B cell (primary cell): ENCODE measurements at regions not wholly inside any gene's neighbourhood (a gene's known extent, or its start where the extent isn't known, plus 50 kb on each side); places are given as distances from the start of the nearest gene placed in this dataset.

ENCODE experiments used
- ATAC-seq: fragments of 200-7000 bp; cut with Tn5 transposase; one replicate; pipeline ENCODE4 v1.10.0; 2021; ENCODE audit warnings: low read depth, mild to moderate bottlenecking, moderate number of reproducible peaks, moderate library complexity
- CTCF ChIA-PET: fragments of 350-600 bp; sonication (Branson Sonifier 250); formaldehyde crosslinking; loops from one replicate; lab custom pipeline; 2021; ENCODE audit warnings: antibody characterized with exemption, inconsistent platforms; lab: Charles Lee
- POLR2A ChIA-PET: fragments of 350-600 bp; sonication (Branson Sonifier 250); formaldehyde crosslinking; loops from one replicate; lab custom pipeline; 2021; ENCODE audit warnings: antibody characterized with exemption; lab: Charles Lee
- DNase-seq: peaks from one replicate; pipeline ENCODE4 v3.0.0; 2013
- H2AFZ ChIP-seq: 2 replicates; pipeline ENCODE4 v1.6.1; 2012; ENCODE audit warnings: mild to moderate bottlenecking, low read depth, low read length; ENCODE audit not compliant: insufficient read depth, poor library complexity, severe bottlenecking
- H3K27ac ChIP-seq, 2 donors: 1 replicate in 1 of 2; 2 replicates in 1 of 2; pipeline ENCODE4 v1.5.1; 2012 to 2013; ENCODE audit warnings: low read length in 2 of 2, mild to moderate bottlenecking in 2 of 2, moderate library complexity in 1 of 2
- H3K27me3 ChIP-seq, 4 experiments: fragments of 200-600 bp in 1 of 4; sonication (generic) in 1 of 4; replicated peaks in 1 of 4; 1 replicate in 2 of 4; 2 replicates in 2 of 4; pipeline versions ENCODE4 v1.6.1 to v1.7.0; 2013 to 2016; ENCODE audit warnings: low read length in 3 of 4, mild to moderate bottlenecking in 2 of 4, mixed read lengths in 1 of 4, moderate library complexity in 1 of 4; ENCODE audit not compliant: insufficient read depth in 4 of 4, control insufficient read depth in 3 of 4; ENCODE audit errors: control extremely low read depth in 1 of 4
- H3K36me3 ChIP-seq, 2 experiments: replicated peaks in 1 of 2; 1 replicate in 1 of 2; 2 replicates in 1 of 2; pipeline versions ENCODE4 v1.6.1 to v1.7.1; 2013; ENCODE audit warnings: low read length in 1 of 2; ENCODE audit not compliant: insufficient read depth in 2 of 2, control insufficient read depth in 1 of 2; ENCODE audit errors: control extremely low read depth in 1 of 2, extremely low read depth in 1 of 2
- H3K4me1 ChIP-seq, 2 donors: fragments of 200-600 bp in 1 of 2; sonication (generic) in 1 of 2; 1 replicate in 1 of 2; 2 replicates in 1 of 2; pipeline versions ENCODE4 v1.5.1 to v1.6.1; 2013 to 2017; ENCODE audit warnings: low read length in 2 of 2; ENCODE audit not compliant: control insufficient read depth in 2 of 2, insufficient read depth in 2 of 2
- H3K4me2 ChIP-seq: replicated peaks from 2 replicates; pipeline ENCODE3; 2012; ENCODE audit warnings: mild to moderate bottlenecking, low read depth, low read length; ENCODE audit not compliant: poor library complexity, severe bottlenecking
- H3K4me3 ChIP-seq, 5 experiments: fragments of 200-600 bp in 1 of 5; sonication (generic) in 1 of 5; 1 replicate in 3 of 5; 2 replicates in 2 of 5; pipeline versions ENCODE4 v1.5.1 to v1.7.0; 2011 to 2016; ENCODE audit warnings: low read length in 4 of 5, mild to moderate bottlenecking in 4 of 5, low read depth in 2 of 5, control low read depth in 1 of 5, moderate library complexity in 1 of 5; ENCODE audit not compliant: insufficient read depth in 1 of 5; ENCODE audit errors: control extremely low read depth in 1 of 5, extremely low read depth in 1 of 5
- H3K79me2 ChIP-seq: fragments of 200-600 bp; sonication (generic); one replicate; pipeline ENCODE4 v1.6.0; 2016; ENCODE audit warnings: low read length; ENCODE audit not compliant: control insufficient read depth, insufficient read depth
- H3K9ac ChIP-seq: fragments of 200-600 bp; sonication (generic); 2 replicates; pipeline ENCODE4 v1.6.1; 2017; ENCODE audit warnings: mild to moderate bottlenecking, low read length, moderate library complexity
- H3K9me3 ChIP-seq, 3 donors: one replicate each; pipeline versions ENCODE4 v1.6.1 to v1.7.1; 2013; ENCODE audit warnings: low read length in 2 of 3; ENCODE audit not compliant: control insufficient read depth in 2 of 3, insufficient read depth in 1 of 3; ENCODE audit errors: control extremely low read depth in 1 of 3
- H4K20me1 ChIP-seq: 2 replicates; pipeline ENCODE4 v1.6.0; 2012; ENCODE audit warnings: mild to moderate bottlenecking, low read length; ENCODE audit not compliant: insufficient read depth, control insufficient read depth, poor library complexity, severe bottlenecking
- H3K27ac Mint-ChIP-seq: one replicate; pipeline ENCODE4 v1.8.0; 2021; ENCODE audit warnings: mixed read lengths
- H3K27me3 Mint-ChIP-seq: one replicate; pipeline ENCODE4 v1.8.0; 2021; ENCODE audit warnings: mixed read lengths
- H3K4me1 Mint-ChIP-seq: one replicate; pipeline ENCODE4 v1.8.0; 2021; ENCODE audit warnings: mixed read lengths
- H3K4me3 Mint-ChIP-seq: one replicate; pipeline ENCODE4 v1.8.0; 2021; ENCODE audit warnings: mixed read lengths
- H3K9me3 Mint-ChIP-seq: one replicate; pipeline ENCODE4 v1.8.0; 2022; ENCODE audit warnings: mixed read lengths; ENCODE audit not compliant: insufficient read depth
- EZH2 ChIP-seq: IDR thresholded peaks from 2 replicates; pipeline ENCODE4 v1.6.1; 2012; ENCODE audit warnings: borderline replicate concordance, low read depth, mild to moderate bottlenecking, moderate library complexity, low read length; ENCODE audit not compliant: insufficient read depth, poor library complexity, severe bottlenecking
- WGBS: methylation state at CpG from one replicate; pipeline ENCODE4 v1.1.5; 2013; ENCODE audit warnings: missing lambda C conversion rate; ENCODE audit not compliant: insufficient coverage; 5-methylcytosine and 5-hydroxymethylcytosine counted together
- intact Hi-C: fragments of 100-400 bp; cut with micrococcal nuclease; formaldehyde crosslinking; loops from one replicate; pipeline ENCODE4 v1.10.0; 2022
- TF ChIP-seq, protein P1 (sequence below): fragments of 200-600 bp; IDR thresholded peaks from one replicate; pipeline ENCODE4 v1.8.0; 2022; ENCODE audit warnings: antibody characterized with exemption, mild to moderate bottlenecking

DNA sequence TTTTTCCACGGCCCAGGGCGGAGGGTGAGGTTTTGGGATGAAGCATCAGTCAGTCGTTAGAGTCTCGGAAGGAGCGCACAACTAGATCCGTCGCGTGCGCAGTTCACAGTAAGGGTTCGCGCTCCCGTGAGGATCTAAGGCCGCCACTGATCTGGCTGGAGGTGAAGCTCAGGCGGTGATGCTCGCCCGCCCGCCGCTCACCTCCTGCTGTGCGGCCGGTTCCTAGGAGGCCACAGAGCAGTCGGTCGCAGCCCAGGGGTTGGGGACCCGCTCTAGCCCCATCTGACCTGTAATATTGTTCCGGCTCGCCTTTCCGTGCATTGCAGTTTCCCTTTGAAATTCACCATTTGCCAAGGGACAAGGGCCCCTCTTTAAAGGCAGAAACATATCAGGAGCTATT is 244.7 kb downstream of the TFAP2C start:
- Mint-ChIP-seq H3K27me3 (no peaks in the 10 kb centered on the region), H3K4me3 (no peak overlapping the region), H3K9me3 (no peaks in the 10 kb centered on the region), H3K27ac (no peak overlapping the region), H3K4me1 (no peaks in the 10 kb centered on the region)
- POLR2A ChIA-PET, result no interaction called here
- Histone ChIP-seq H2AFZ (no peak overlapping the region), H3K36me3 (no peaks in the 10 kb centered on the region), H3K4me3 (no peak overlapping the region), H3K4me1 (no peaks in the 10 kb centered on the region), H3K79me2 (no peaks in the 10 kb centered on the region), H3K9ac (no peak overlapping the region), H3K9me3 (peaks cover 0 to 18% (median 0%) of the 10 kb centered on the region in 3 donors), H3K27ac (no peak overlapping the region), H3K27me3 (no peaks in the 10 kb centered on the region), H4K20me1 (no peaks in the 10 kb centered on the region), H3K4me2 (no peak overlapping the region)
- WGBS, result 95% methylated on average over 26 of the region's 26 CpGs
- DNase-seq (no peak), ATAC-seq (no peak)
- CTCF ChIA-PET, result no interaction called here
- intact Hi-C loops, result no loop called here
- TF ChIP-seq, protein P1, sequence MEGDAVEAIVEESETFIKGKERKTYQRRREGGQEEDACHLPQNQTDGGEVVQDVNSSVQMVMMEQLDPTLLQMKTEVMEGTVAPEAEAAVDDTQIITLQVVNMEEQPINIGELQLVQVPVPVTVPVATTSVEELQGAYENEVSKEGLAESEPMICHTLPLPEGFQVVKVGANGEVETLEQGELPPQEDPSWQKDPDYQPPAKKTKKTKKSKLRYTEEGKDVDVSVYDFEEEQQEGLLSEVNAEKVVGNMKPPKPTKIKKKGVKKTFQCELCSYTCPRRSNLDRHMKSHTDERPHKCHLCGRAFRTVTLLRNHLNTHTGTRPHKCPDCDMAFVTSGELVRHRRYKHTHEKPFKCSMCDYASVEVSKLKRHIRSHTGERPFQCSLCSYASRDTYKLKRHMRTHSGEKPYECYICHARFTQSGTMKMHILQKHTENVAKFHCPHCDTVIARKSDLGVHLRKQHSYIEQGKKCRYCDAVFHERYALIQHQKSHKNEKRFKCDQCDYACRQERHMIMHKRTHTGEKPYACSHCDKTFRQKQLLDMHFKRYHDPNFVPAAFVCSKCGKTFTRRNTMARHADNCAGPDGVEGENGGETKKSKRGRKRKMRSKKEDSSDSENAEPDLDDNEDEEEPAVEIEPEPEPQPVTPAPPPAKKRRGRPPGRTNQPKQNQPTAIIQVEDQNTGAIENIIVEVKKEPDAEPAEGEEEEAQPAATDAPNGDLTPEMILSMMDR, result no peak
- no peak for TF ChIP-seq EZH2

DNA sequence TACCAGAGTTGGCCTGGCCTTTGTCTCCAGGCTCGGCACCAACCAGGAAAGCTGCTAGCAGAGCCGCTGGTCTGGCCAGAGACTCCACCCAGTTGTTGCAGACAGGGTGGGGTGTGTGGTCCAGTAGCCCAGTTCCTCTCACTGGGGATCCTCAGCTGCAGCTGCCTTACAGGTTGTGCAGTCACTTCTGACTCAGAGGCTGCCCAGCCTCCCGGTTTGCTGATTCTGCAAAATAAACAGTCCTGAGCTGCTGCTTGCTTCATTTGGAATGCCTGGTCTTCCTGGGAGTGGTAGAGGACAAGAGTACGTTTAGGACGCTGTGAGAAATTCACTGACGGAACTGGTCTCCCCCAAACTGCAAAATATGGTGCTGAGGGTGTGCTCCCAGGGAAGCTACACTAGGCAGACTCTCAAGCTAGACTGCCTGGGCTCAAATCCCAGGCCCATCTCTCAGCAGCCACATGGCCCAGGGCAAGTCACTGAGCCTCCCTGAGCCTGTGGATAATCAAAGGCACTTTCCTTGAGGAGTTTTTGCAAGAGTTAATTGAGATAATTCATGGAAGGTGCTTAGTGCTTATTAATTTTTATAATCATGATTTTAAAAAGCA is 246.1 kb downstream of the TFAP2C start:
- no peak for TF ChIP-seq EZH2
- TF ChIP-seq, protein P1, result no peak
- ATAC-seq, result no peak
- Histone ChIP-seq H3K4me1 (no peaks in the 10 kb centered on the region), H4K20me1 (no peaks in the 10 kb centered on the region), H3K9ac (no peak overlapping the region), H3K27me3 (no peaks in the 10 kb centered on the region), H3K9me3 (peaks cover 0 to 18% (median 0%) of the 10 kb centered on the region in 3 donors), H3K4me2 (no peak overlapping the region), H3K4me3 (no peak overlapping the region), H2AFZ (no peak overlapping the region), H3K36me3 (no peaks in the 10 kb centered on the region), H3K27ac (no peak overlapping the region), H3K79me2 (no peaks in the 10 kb centered on the region)
- no peaks in the 10 kb centered on the region for H3K4me1 Mint-ChIP-seq
- H3K9me3 Mint-ChIP-seq, result no peaks in the 10 kb centered on the region
- no peak overlapping the region for H3K4me3 Mint-ChIP-seq
- ChIA-PET CTCF (no interaction called here), POLR2A (no interaction called here)
- intact Hi-C loops, result no loop called here
- no peak for DNase-seq
- H3K27me3 Mint-ChIP-seq, result no peaks in the 10 kb centered on the region
- 62% methylated on average over 6 of the region's 6 CpGs for WGBS
- H3K27ac Mint-ChIP-seq, result no peak overlapping the region
